Panc1 (cell line): ENCODE measurements at regions not wholly inside any gene's neighbourhood (a gene's known extent, or its start where the extent isn't known, plus 50 kb on each side); places are given as distances from the start of the nearest gene placed in this dataset.
"Not testable (repeated sequence)": the region's sequence is repeated elsewhere in the genome, so short reads cannot be mapped to it uniquely, and the experiment has no call there.

ENCODE experiments used
- ATAC-seq: fragments of 200-7000 bp; cut with Tn5 transposase; 2 replicates; pipeline ENCODE4 v1.9.1; 2020; ENCODE audit warnings: mild to moderate bottlenecking, moderate library complexity
- BruUV-seq: library from RNA; stranded (reverse); fragments of 400-500 nt; replicated peaks from 2 replicates; lab custom pipeline; 2021; lab: Mats Ljungman, UMichigan
- CTCF ChIA-PET: fragments of 300-600 bp; sonication (Branson Sonifier 250); formaldehyde crosslinking; loops from one replicate; lab custom pipeline; 2022; ENCODE audit warnings: antibody characterized with exemption; lab: Charles Lee
- POLR2A ChIA-PET: fragments of 300-600 bp; sonication (Branson Sonifier 250); formaldehyde crosslinking; loops from one replicate; lab custom pipeline; 2022; ENCODE audit warnings: antibody characterized with exemption; lab: Charles Lee
- DNase-seq: peaks from one replicate; pipeline ENCODE4 v3.0.0-alpha.2; 2010; ENCODE audit warnings: low read depth, low spot score
- H3K27ac ChIP-seq: 2 replicates; pipeline ENCODE4 v1.5.1; 2011; ENCODE audit warnings: mild to moderate bottlenecking, low read length, inconsistent platforms
- H3K27me3 ChIP-seq: fragments of 200-500 bp; sonication (Bioruptor generic); 2 replicates; pipeline ENCODE4 v1.6.0; 2014; ENCODE audit warnings: low read length, inconsistent platforms; ENCODE audit not compliant: control insufficient read depth, insufficient read depth
- H3K36me3 ChIP-seq: fragments of 200-500 bp; sonication (Bioruptor generic); 2 replicates; pipeline ENCODE4 v1.5.1; 2014; ENCODE audit warnings: inconsistent platforms, mild to moderate bottlenecking, low read length, moderate library complexity; ENCODE audit not compliant: control insufficient read depth, insufficient read depth
- H3K4me1 ChIP-seq: 2 replicates; pipeline ENCODE4 v1.5.1; 2011; ENCODE audit warnings: inconsistent platforms, mild to moderate bottlenecking, low read length, moderate library complexity; ENCODE audit not compliant: control insufficient read depth, insufficient read depth
- H3K4me3 ChIP-seq, 2 experiments: 2 replicates each; pipeline ENCODE4 v1.5.1; 2011 to 2012; ENCODE audit warnings: low read depth in 2 of 2, low read length in 2 of 2, mild to moderate bottlenecking in 2 of 2, inconsistent platforms in 1 of 2, moderate library complexity in 1 of 2
- H3K9me3 ChIP-seq: fragments of 200-500 bp; sonication (Bioruptor generic); 2 replicates; pipeline ENCODE4 v1.5.1; 2014; ENCODE audit warnings: low read depth, mild to moderate bottlenecking, inconsistent platforms, low read length, moderate library complexity; ENCODE audit not compliant: control insufficient read depth, insufficient read depth
- in situ Hi-C: cut with HindIII; loops from 2 replicates; pipeline ENCODE4 v1.10.0; 2016; ENCODE audit warnings: low sequenced_read_pairs, low pct_unique_long_range_greater_than_20kb
- intact Hi-C: fragments of 100-400 bp; cut with micrococcal nuclease; formaldehyde crosslinking; loops from one replicate; pipeline ENCODE4 v1.10.0; 2022; ENCODE audit not compliant: unreplicated experiment
- TF ChIP-seq, protein P1 (sequence below): fragments of 450-650 bp; IDR thresholded peaks from 2 replicates; pipeline ENCODE4 v1.5.1; 2017; ENCODE audit warnings: mild to moderate bottlenecking

DNA sequence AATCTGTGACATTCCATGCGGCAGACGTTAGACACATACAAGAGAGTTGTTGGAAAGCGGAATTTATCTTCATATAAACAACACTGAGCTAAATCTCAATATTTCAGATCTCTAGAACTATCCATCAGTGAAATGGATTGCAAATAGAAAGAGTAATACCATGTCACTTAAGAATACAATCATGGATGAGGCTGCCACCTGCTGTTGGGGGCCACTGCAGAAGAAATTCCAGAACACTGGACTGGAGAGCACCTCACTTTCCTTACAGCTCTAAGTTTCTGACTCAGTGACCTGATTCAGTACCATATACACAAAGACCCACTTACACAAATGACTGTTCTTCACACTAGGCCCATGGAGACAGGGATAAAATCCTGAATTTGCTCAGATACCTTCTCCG is 75.1 kb upstream of the TP53BP2 start:
- in situ Hi-C loops, BruUV-seq, DNase-seq, H3K27me3 ChIP-seq, CTCF ChIA-PET, POLR2A ChIA-PET, H3K36me3 ChIP-seq, intact Hi-C loops, H3K4me3 ChIP-seq, ATAC-seq, H3K4me1 ChIP-seq, H3K27ac ChIP-seq, H3K9me3 ChIP-seq: not testable (repeated sequence)
- TF ChIP-seq, protein P1, sequence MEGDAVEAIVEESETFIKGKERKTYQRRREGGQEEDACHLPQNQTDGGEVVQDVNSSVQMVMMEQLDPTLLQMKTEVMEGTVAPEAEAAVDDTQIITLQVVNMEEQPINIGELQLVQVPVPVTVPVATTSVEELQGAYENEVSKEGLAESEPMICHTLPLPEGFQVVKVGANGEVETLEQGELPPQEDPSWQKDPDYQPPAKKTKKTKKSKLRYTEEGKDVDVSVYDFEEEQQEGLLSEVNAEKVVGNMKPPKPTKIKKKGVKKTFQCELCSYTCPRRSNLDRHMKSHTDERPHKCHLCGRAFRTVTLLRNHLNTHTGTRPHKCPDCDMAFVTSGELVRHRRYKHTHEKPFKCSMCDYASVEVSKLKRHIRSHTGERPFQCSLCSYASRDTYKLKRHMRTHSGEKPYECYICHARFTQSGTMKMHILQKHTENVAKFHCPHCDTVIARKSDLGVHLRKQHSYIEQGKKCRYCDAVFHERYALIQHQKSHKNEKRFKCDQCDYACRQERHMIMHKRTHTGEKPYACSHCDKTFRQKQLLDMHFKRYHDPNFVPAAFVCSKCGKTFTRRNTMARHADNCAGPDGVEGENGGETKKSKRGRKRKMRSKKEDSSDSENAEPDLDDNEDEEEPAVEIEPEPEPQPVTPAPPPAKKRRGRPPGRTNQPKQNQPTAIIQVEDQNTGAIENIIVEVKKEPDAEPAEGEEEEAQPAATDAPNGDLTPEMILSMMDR = peak; percentile 37

DNA sequence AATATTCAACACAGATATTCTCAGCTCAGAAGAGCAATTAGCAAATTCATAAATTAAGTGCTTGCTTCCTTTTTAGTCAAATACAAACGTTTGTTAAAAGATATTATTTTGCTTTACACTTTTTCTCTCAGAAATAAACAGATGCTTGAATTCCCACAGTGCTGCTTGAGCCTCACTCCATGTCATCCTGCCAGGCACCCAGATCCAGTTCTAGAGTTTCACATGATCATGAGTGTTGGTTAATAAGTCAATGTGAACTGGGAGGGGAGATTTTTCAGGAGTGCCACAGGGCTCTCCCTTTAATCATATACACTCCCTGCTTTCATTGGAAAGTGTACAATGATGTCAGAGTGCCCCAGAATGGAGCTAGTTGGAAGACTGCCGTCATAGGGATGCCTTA is 69.7 kb upstream of the TP53BP2 start:
- H3K27ac ChIP-seq, H3K9me3 ChIP-seq, H3K27me3 ChIP-seq, POLR2A ChIA-PET, ATAC-seq, in situ Hi-C loops, CTCF ChIA-PET, DNase-seq, H3K36me3 ChIP-seq, intact Hi-C loops, BruUV-seq, H3K4me3 ChIP-seq, H3K4me1 ChIP-seq: not testable (repeated sequence)

DNA sequence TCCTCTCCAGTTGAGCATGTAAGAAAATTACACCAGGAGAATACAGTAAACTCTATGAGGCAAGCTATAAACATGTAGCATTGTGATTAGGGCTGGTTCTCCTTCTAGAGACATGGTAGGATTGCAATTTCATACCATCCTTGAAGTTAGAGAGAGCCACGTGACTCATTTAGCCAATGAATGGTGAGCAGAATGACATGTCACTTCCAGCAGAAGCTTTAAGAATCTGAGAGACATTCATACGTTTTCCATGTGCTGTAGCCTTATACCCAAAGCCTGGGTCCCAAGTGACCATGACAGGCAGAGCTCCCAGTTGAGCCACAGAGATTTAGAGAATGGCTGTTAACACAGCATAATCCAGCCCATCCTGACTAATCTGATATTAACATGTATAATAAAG is 68.0 kb upstream of the TP53BP2 start:
- in situ Hi-C loops, H3K27me3 ChIP-seq, DNase-seq, H3K4me3 ChIP-seq, H3K27ac ChIP-seq, intact Hi-C loops, POLR2A ChIA-PET, BruUV-seq, H3K9me3 ChIP-seq, H3K36me3 ChIP-seq, CTCF ChIA-PET, H3K4me1 ChIP-seq, ATAC-seq: not testable (repeated sequence)

DNA sequence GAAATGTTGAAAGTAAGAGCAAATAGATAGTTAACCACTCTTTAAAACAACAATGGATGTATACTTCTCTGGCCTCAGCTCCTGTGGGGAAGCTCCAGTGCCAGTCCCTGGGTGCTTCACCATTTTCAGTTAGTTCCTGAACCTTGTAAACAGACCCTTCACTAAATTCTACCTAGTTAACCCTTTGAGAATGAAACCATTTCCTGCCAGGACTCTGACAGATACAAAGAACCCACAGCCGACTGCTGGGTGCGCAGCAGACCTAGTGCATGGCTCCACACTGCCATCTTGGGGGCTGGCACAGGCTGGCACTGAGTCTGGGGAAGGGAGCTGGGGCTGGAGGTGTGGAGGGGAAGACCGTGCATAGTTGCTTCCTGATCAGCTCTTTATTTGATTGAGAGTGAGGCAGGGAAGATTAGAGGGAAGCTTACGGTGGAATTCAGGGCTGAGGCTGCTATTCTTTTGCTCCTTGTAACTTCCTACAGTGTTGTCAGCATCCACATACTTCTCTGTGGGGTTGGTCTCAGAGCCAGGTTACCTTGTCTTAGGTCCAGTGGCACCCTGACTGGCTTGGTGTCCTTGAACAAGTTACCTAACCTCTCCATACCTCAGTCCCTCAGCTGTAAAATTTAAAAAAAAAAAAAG is 62.3 kb upstream of the TP53BP2 start:
- H3K9me3 ChIP-seq, H3K36me3 ChIP-seq, ATAC-seq, H3K4me3 ChIP-seq, in situ Hi-C loops, H3K4me1 ChIP-seq, POLR2A ChIA-PET, H3K27me3 ChIP-seq, intact Hi-C loops, DNase-seq, CTCF ChIA-PET, BruUV-seq, H3K27ac ChIP-seq: not testable (repeated sequence)
- TF ChIP-seq, protein P1 = peak; percentile 67

DNA sequence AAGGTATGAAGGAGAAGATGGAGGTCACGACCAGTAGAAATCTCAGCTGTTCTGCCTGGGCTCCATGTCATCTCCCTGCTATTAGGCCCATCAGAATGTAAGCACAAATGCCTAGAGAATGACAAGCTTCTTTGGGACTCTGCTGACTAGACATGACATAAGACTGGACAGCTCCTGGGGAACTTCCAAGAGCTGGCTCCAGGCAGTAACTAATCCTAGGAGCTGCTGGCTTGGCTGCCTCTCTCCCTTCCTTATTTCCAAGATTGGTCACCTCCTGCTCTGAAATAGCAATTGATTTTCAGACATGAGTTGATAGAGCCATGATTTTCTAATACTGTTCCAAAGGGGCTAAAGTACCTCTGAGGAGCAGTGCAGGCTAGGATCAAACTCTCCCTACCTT is 57.5 kb upstream of the TP53BP2 start:
- POLR2A ChIA-PET, H3K4me3 ChIP-seq, H3K27me3 ChIP-seq, BruUV-seq, H3K4me1 ChIP-seq, H3K27ac ChIP-seq, H3K9me3 ChIP-seq, DNase-seq, ATAC-seq, intact Hi-C loops, in situ Hi-C loops, H3K36me3 ChIP-seq: not testable (repeated sequence)
- CTCF ChIA-PET = interaction anchor here (0.7 kb wide), 1 partner anchor 205 kb away, joined by 3 read pairs; no protein-coding TSS in a partner anchor

DNA sequence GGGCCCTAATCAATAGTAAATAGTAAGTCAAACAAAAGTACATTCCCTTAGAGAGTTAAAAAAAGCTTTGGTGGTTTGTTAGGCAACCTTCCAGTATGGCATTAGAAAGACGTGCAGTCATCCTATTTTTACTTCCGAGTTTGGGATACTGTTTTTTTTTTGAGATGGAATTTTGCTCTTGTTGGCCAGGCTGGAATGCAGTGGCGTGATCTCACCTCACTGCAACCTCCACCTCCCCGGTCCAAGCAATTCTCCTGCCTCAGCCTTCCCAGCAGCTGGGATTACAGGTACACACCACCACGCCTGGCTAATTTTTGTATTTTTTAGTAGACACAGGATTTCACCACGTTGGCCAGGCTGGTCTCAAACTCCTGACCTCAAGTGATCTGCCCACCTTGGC is 54.0 kb upstream of the TP53BP2 start:
- H3K27ac ChIP-seq, BruUV-seq, H3K27me3 ChIP-seq, CTCF ChIA-PET, H3K4me1 ChIP-seq, H3K4me3 ChIP-seq, DNase-seq, H3K9me3 ChIP-seq, ATAC-seq, in situ Hi-C loops, intact Hi-C loops, H3K36me3 ChIP-seq: not testable (repeated sequence)
- POLR2A ChIA-PET = interaction anchor here (0.7 kb wide), 1 partner anchor 89 kb away, joined by 3 read pairs; no protein-coding TSS in a partner anchor
